HG03103 (cell line): ENCODE measurements at regions not wholly inside any gene's neighbourhood (a gene's known extent, or its start where the extent isn't known, plus 50 kb on each side); places are given as distances from the start of the nearest gene placed in this dataset.
"Not testable (repeated sequence)": the region's sequence is repeated elsewhere in the genome, so short reads cannot be mapped to it uniquely, and the experiment has no call there.

Source experiments
- ATAC-seq: cut with Tn5 transposase; IDR thresholded peaks from one replicate; pipeline ENCODE4 v1.9.1; 2021; ENCODE audit warnings: low read depth; ENCODE audit not compliant: unreplicated experiment

DNA sequence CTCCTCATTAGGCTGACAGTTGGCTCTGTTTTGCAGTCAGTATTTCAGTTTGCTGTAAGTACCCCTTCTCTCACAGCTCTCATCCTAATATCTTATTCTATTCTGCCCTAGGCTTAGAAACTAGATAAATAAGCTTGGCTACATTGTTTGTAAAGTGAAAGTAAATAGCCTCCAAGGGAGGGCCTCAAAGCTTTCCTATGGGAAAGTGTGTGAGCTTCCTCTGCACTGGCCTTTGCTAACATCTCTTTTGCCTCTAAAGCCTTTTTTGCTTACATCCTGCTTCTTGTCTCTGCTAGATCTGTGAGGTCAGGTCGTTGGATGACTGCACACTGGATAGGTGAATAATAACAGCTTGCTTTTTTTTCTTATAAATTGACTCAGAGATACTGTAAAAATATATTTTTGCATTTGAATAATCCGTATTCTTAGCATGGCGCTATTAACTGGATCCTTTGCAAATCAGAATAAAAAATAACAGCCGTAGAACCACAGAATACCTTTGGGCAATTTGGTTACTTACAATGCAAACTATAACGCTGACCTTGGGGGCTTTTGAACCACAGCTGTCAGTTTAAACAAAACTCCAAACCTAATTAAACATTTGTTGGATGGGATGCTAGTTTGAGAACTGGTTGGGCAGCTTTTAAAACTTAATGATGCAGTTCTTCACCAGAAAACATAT, 55.1 kb downstream of the TTC6 start:
- no peak for ATAC-seq

DNA sequence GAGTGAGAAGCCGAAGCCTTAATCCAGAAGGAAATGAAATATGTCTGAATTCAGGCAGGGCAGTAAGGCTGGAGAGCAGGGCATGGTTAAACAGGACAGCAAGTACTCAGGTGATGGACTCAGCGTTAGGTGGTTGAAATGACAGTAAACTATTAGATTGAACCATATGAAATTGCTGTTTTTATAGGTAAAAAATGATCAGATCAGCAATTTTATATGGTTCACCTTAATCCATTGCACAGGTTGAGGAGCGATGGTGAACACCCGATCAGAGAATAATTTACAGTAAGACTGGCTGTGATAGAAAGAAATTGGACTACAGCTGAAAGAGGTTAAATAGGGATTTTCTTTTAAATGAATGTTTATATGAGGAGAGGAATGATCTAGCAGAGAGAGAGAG, 56.6 kb downstream of the TTC6 start:
- no peak for ATAC-seq

GRCh38 chr14:37655418-37655817, 60.0 kb downstream of the TTC6 start:
- no peak for ATAC-seq

- no peak for ATAC-seq
Measured at GRCh38 chr14:37658156-37658555, 62.7 kb downstream of the TTC6 start.

- no peak for ATAC-seq
Measured at GRCh38 chr14:37663498-37663897, 68.1 kb downstream of the TTC6 start.

- no peak for ATAC-seq
Measured at GRCh38 chr14:37665479-37665878, 70.0 kb downstream of the TTC6 start.

GRCh38 chr14:37665951-37666350, 70.5 kb downstream of the TTC6 start:
- ATAC-seq = no peak

DNA sequence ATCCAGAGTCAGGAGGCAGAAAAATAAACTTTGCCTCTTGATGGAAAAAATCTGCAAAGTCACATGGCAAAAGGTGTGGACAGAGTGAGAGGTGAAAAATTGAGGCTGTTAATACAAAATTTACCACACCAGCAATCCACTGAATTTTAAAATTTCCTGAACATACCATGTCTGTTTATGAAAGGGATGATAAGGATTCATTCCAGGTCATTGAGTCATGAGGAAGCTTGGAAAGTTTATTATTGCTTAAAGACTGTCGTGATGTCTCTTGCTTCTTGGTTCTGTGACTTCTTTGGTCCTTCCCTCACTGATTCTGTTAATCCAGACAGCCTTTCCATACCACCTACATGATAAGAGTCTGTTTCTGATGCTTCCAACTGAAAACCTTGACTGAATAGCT, 73.2 kb downstream of the TTC6 start:
- ATAC-seq = no peak

DNA sequence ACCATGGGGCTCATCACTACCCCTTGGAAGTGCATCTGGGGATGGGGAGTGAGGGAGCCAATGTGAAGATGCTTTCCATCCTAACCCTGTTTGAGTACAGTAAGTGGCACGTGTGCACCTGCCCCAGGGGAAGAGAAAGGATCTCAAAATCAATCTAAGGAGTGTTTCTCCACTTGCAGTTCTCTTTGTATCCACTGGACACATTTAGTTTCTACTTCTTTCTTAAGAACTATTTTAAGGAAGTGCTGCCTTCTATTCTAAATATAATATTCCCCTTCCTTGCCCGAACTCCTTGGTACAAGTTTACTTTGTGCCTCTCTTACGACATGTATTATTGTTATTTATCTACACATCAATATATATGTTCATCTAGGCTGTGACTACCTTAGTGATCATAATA, 73.8 kb downstream of the TTC6 start:
- no peak for ATAC-seq

- no peak for ATAC-seq
Measured at GRCh38 chr14:37673439-37673838, 78.0 kb downstream of the TTC6 start.

GRCh38 chr14:37678916-37679315, 83.5 kb downstream of the TTC6 start:
- no peak for ATAC-seq

GRCh38 chr14:37681486-37681885, 86.1 kb downstream of the TTC6 start:
- no peak for ATAC-seq

- ATAC-seq = not testable (repeated sequence)
Measured at GRCh38 chr14:37692680-37693079, 97.3 kb downstream of the TTC6 start.

GRCh38 chr14:37693420-37693819, 98.0 kb downstream of the TTC6 start:
- not testable (repeated sequence) for ATAC-seq

DNA sequence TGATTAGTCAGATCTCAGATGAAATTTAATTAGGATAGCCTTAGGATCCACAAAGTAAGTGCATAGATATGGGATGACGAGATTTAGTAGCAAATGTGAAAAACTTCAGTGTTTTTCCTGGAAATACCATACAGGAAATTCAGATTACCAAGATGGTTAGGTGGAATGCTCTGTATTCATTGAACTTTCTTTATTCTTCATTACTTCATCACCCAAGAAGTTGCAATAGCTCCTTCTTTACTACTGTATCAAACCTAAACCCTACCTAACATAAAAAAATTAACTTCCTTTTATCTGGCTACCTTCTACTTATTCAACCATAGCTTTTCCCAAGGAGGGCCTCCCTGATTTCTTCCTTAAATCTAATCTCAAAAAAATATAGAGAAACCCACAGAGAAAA, 100.4 kb downstream of the TTC6 start:
- no peak for ATAC-seq

DNA sequence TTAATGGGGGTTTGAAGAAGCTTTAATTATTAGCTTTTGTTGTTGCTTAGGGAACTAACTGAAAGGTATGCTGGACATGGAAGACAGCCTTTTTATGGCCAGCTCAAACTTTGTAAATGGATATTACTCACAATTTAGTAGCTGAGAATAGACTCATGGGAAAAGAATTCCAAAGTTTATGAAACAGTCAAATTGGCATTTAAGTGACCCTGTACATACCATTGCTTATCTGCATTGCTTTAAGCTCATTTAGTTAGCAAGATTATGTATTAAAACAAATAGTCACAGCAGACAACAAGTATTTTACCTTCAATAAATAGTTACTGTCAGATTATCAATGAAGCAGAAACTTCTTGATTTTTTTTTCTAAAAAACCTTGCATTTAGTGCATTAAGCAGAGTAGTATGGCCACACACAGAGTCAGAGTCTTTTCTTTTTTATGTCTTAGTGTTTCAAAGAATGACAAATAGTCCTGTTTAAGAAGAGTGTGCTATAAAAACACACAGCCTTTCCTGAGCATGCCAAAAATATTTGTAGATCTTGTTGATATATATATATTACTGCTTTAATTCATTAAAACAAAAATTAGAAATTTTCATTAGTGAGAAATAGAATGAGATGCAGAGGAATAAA, 102.2 kb downstream of the TTC6 start:
- ATAC-seq = no peak

DNA sequence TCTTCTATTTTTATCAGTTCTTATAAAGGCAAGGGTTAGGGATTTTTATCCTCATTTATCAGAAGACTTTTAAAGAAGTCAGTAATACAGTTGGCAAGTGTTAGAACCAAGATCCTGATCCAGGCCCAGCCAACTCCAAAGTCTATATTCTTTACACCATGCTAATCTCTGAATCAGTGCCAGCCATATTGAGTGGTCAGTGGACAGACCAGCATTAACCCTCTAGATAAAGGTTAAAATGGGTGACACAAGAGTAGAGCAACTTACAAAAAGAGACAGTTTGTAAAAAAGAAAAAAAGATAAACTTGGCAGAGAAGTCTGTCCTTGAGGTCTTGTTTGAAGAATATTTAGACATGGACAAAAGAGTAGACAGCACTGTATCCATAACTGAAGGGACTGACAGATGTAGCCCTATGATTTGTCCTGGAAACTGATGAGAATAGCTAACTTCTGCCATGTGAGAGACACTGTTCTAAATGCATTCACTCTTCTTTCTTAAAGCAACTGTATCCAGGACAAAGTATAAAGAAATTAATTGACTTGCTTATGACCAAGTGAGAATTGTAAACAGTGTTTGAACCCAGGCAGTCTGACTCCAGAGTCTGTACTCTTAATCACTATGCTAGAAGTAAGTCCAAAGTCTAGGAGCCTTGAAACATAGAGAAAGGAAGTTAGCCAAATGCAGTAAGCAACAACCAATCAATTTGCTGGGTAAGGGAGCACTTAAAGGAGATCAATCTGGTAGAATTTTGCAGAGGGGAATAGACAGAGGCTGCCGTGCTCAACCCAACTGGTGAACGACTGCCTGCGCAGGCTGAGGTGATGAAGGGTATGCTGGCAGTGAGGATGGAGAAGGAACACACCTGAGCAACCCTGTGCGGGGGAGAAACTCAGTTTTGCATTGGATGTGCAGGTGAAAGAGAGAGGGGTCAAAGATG, 103.7 kb downstream of the TTC6 start:
- ATAC-seq = no peak

DNA sequence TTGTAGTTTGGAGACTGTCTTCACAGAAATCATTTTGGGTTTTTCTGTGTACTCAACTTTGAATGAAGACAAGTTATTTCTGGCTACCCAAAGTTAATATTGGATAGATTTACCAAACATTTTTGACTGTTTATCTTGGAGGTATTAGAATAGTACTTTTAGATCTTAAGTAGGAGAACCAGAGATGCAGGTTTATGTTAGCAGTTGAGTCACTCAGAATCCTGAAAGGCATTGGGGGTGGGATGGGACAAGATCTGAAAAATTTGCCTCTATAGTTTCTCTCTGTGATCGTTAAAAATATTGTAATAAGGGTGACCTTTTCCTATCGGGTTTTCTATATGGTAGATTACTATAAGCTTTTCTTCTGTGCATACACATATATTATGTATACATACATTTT, 112.3 kb downstream of the TTC6 start:
- ATAC-seq = no peak

DNA sequence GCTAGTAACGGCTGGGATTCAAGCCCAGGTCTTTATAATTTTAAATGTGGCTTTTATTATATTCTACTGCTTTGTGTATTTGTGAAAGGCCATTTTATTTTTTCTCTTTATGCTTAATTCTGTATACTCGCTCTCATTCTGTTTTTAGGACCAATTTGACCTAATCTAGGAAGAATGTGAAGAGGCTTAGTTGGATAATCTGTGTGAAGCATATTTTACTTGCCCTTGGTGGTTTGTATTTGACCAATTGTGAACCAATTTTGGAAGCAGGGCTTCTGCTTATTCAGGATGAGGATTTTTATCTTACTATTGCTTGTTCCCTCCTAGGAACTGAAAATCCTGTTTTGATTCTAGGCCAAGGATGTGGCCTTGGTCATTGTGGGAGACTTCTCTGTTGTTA, 113.1 kb downstream of the TTC6 start:
- no peak for ATAC-seq

- ATAC-seq = no peak
Measured at GRCh38 chr14:37709419-37710195, 114.2 kb downstream of the TTC6 start.

GRCh38 chr14:37711356-37711830, 116.0 kb downstream of the TTC6 start:
- ATAC-seq = no peak
